BJ (cell line): ENCODE measurements at regions not wholly inside any gene's neighbourhood (a gene's known extent, or its start where the extent isn't known, plus 50 kb on each side); places are given as distances from the start of the nearest gene placed in this dataset.

Experiments
- CTCF ChIA-PET: fragments of 350-600 bp; formaldehyde crosslinking; extraction: SDS; loops from one replicate; lab custom pipeline; 2021; ENCODE audit warnings: antibody characterized with exemption, inconsistent platforms; lab: Yijun Ruan, JAX
- POLR2A ChIA-PET: fragments of 300-600 bp; sonication (Branson Sonifier 250); formaldehyde crosslinking; extraction: SDS; loops from one replicate; lab custom pipeline; 2021; ENCODE audit warnings: antibody characterized with exemption; lab: Charles Lee
- DNase-seq: peaks from one replicate; pipeline ENCODE4 v3.0.0-alpha.2; 2011; ENCODE audit warnings: low read depth
- H3K27me3 ChIP-seq: 2 replicates; pipeline ENCODE4 v1.6.0; 2011; ENCODE audit warnings: low read length; ENCODE audit not compliant: control insufficient read depth, insufficient read depth
- H3K36me3 ChIP-seq: 2 replicates; pipeline ENCODE4 v1.5.1; 2011; ENCODE audit warnings: low read length; ENCODE audit not compliant: control insufficient read depth, insufficient read depth
- H3K4me3 ChIP-seq: 2 replicates; pipeline ENCODE4 v1.5.1; 2011; ENCODE audit warnings: low read depth, mild to moderate bottlenecking, control low read depth, low read length
- TF ChIP-seq, protein P1 (sequence below): IDR thresholded peaks from 2 replicates; pipeline ENCODE4 v1.5.1; 2011; ENCODE audit warnings: low read depth, mild to moderate bottlenecking, control low read depth, inconsistent platforms, low read length, moderate library complexity; ENCODE audit not compliant: insufficient read depth

DNA sequence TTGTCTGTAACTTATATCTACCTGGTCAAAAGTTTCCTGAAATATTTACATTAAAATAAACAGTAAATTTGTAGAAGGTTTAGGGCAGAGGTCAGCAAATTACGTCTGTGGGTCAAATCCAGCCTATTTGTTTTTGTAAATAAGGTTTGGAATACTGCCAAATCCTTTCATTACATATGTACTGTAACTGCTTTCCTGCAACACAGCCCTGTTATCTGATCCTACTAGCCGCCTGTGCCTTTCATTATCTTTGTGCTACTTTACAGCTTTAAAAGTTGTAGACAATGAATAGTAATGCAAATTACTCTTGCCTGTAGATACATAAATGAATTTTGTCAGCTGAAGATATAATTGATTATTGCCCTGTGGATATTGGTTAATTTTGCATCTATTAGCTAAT lies 369.6 kb upstream of the SLC7A11 start:
- CTCF ChIA-PET: no interaction called here

DNA sequence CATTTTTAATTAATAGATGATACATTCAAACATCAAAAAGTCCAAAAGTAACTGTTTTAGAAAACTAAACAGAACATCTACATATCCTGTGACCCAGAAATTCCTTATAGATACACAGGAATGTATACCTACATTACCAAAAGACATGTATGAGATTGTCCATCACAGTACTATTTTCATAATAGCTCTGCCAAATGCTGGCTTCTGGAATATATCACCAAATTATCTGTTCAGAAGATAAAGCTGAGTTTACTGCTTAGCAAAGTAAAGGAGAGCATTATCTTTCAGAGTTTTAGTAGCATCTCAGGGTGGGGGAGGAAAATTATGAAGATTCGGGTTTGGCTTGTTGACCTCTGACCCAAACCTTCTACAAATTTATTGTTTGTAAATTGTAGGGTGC lies 368.9 kb upstream of the SLC7A11 start:
- ChIA-PET CTCF (no interaction called here), POLR2A (no interaction called here)
- TF ChIP-seq, protein P1, sequence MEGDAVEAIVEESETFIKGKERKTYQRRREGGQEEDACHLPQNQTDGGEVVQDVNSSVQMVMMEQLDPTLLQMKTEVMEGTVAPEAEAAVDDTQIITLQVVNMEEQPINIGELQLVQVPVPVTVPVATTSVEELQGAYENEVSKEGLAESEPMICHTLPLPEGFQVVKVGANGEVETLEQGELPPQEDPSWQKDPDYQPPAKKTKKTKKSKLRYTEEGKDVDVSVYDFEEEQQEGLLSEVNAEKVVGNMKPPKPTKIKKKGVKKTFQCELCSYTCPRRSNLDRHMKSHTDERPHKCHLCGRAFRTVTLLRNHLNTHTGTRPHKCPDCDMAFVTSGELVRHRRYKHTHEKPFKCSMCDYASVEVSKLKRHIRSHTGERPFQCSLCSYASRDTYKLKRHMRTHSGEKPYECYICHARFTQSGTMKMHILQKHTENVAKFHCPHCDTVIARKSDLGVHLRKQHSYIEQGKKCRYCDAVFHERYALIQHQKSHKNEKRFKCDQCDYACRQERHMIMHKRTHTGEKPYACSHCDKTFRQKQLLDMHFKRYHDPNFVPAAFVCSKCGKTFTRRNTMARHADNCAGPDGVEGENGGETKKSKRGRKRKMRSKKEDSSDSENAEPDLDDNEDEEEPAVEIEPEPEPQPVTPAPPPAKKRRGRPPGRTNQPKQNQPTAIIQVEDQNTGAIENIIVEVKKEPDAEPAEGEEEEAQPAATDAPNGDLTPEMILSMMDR: no peak
- Histone ChIP-seq H3K4me3 (no peak overlapping the region), H3K36me3 (no peaks in the 10 kb centered on the region), H3K27me3 (no peaks in the 10 kb centered on the region)
- no peak for DNase-seq

More for the DNA sequence above, 369.6 kb upstream of the SLC7A11 start:
- POLR2A ChIA-PET: no interaction called here
- TF ChIP-seq, protein P1: no peak
- no peak overlapping the region for H3K4me3 ChIP-seq
- no peaks in the 10 kb centered on the region for H3K27me3 ChIP-seq
- H3K36me3 ChIP-seq: no peaks in the 10 kb centered on the region
- no peak for DNase-seq

DNA sequence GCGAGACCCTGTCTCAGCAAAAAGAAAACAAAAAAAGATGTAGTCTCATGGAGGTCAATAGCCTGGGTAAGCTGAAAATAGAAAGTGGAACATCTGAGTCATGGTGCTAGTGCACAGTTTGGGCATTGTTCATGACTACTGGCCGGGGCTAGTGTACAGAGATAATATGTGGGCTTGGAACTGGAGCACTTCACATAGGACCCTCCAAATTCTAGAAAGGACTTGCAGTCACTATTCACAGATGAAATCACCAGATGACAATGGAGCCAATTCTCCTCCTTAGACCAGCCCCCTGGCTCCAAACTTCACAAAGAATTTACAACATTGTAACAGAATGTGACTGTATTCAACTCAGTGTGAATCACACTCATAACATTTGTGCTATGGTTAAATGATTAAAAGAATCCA lies 367.8 kb upstream of the SLC7A11 start:
- CTCF ChIA-PET: no interaction called here
- H3K36me3 ChIP-seq: no peaks in the 10 kb centered on the region
- DNase-seq: peak; percentile 42
- no peaks in the 10 kb centered on the region for H3K27me3 ChIP-seq
- TF ChIP-seq, protein P1: no peak
- no peak overlapping the region for H3K4me3 ChIP-seq
- POLR2A ChIA-PET: no interaction called here

DNA sequence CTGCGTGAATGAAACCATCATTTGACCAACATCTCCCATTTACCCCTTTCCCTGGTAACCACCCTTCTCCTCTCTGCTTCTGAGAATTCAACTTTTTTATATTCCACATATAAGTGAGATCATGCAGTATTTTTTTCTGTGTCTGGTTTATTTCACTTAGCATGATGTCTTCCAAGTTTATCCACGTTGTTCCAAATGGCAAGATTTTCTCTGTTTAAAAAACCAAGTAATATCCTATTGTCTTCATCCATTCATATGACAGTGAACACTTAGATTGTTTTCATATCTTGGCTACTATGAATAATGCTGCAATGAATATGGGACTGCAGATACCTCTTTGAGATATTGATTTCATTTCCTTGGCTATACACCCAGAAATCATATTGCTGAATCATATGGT lies 362.4 kb upstream of the SLC7A11 start:
- POLR2A ChIA-PET: no interaction called here
- TF ChIP-seq, protein P1: no peak
- H3K27me3 ChIP-seq: no peaks in the 10 kb centered on the region
- DNase-seq: no peak
- H3K4me3 ChIP-seq: no peak overlapping the region
- no peaks in the 10 kb centered on the region for H3K36me3 ChIP-seq
- CTCF ChIA-PET: no interaction called here

DNA sequence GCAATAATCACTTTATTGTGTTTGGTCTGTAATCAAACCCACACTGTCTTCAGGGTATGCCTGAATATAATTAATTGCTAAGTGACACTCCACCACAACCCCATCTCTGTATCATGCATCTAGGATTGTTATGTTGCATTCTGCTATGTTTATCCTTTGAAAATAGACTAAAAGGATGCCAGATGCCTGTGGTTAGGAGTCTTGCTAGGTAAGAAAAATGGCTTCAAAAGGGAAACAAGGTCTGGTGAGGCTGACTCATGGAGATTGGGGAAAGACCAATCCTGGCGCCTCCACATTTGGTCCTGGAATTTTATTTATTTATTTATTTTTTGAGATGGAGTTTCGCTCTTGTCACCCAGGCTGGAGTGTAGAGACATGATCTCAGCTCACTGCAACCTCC lies 360.5 kb upstream of the SLC7A11 start:
- Histone ChIP-seq H3K36me3 (no peaks in the 10 kb centered on the region), H3K4me3 (no peak overlapping the region), H3K27me3 (0 out of 2 replicates have a peak, but pooled peaks cover 1% of the 10 kb centered on the region)
- ChIA-PET POLR2A (no interaction called here), CTCF (no interaction called here)
- no peak for DNase-seq
- TF ChIP-seq, protein P1: no peak
